Endothelial cell of umbilical vein (primary cell): ENCODE measurements at regions not wholly inside any gene's neighbourhood (a gene's known extent, or its start where the extent isn't known, plus 50 kb on each side); places are given as distances from the start of the nearest gene placed in this dataset.

Experiments used
- BruUV-seq: library from RNA; stranded (reverse); fragments of 400-500 nt; replicated peaks from 2 replicates; lab custom pipeline; 2021; lab: Mats Ljungman, UMichigan
- CTCF ChIA-PET: fragments of 300-600, 350-600 bp; sonication (Branson Sonifier 250); formaldehyde crosslinking; loops from one replicate; lab custom pipeline; 2021; ENCODE audit warnings: antibody characterized with exemption, inconsistent platforms; lab: Charles Lee
- POLR2A ChIA-PET: fragments of 300-600, 350-600 bp; sonication (Branson Sonifier 250); formaldehyde crosslinking; loops from one replicate; lab custom pipeline; 2021; ENCODE audit warnings: antibody characterized with exemption, inconsistent platforms; lab: Charles Lee
- DNase-seq: peaks from one replicate; pipeline ENCODE4 v3.0.0-alpha.2; 2011; ENCODE audit warnings: low read depth, low spot score
- FAIRE-seq: peaks from 2 replicates; lab custom pipeline; 2011; peaks lifted over from hg19 to GRCh38; lab: Jason Lieb, UNC
- H2AFZ ChIP-seq: 2 replicates; pipeline ENCODE4 v1.6.0; 2012; ENCODE audit warnings: low read depth, low read length, control low read depth, inconsistent platforms
- H3K27ac ChIP-seq: 2 replicates; pipeline ENCODE4 v1.5.1; 2011; ENCODE audit warnings: low read depth, mild to moderate bottlenecking, control low read depth, low read length, moderate library complexity; ENCODE audit not compliant: insufficient read depth
- H3K27me3 ChIP-seq, 2 experiments: 2 replicates each; pipeline versions ENCODE4 v1.6.0 to v1.6.1; 2011; ENCODE audit warnings: low read length in 2 of 2, mixed read lengths in 1 of 2; ENCODE audit not compliant: control insufficient read depth in 2 of 2, insufficient read depth in 2 of 2
- H3K36me3 ChIP-seq, 2 experiments: 2 replicates in 1 of 2; 3 replicates in 1 of 2; pipeline ENCODE4 v1.5.1; 2011; ENCODE audit warnings: low read length in 2 of 2, mild to moderate bottlenecking in 1 of 2, moderate library complexity in 1 of 2; ENCODE audit not compliant: control insufficient read depth in 2 of 2, insufficient read depth in 2 of 2; ENCODE audit errors: extremely low read depth in 1 of 2
- H3K4me1 ChIP-seq: 3 replicates; pipeline ENCODE4 v1.5.1; 2011; ENCODE audit warnings: mild to moderate bottlenecking, low read length; ENCODE audit not compliant: control insufficient read depth, insufficient read depth; ENCODE audit errors: extremely low read depth
- H3K4me2 ChIP-seq: 2 replicates; pipeline ENCODE4 v1.6.1; 2011; ENCODE audit warnings: low read length, control low read depth, mixed read lengths; ENCODE audit not compliant: insufficient read depth
- H3K4me3 ChIP-seq, 3 experiments: fragments of 200-600 bp in 1 of 3; sonication (generic), shearing (Covaris generic) in 1 of 3; replicated peaks in 1 of 3; 2 replicates each; pipeline ENCODE4 v1.5.1; 2011 to 2016; ENCODE audit warnings: control low read depth in 3 of 3, low read length in 3 of 3, mild to moderate bottlenecking in 2 of 3, inconsistent platforms in 1 of 3, low read depth in 1 of 3, moderate library complexity in 1 of 3; ENCODE audit not compliant: insufficient read depth in 1 of 3
- H3K79me2 ChIP-seq: 2 replicates; pipeline ENCODE4 v1.6.0; 2012; ENCODE audit warnings: low read length, inconsistent platforms; ENCODE audit not compliant: control insufficient read depth, insufficient read depth
- H3K9ac ChIP-seq: replicated peaks from 2 replicates; pipeline ENCODE3; 2011; ENCODE audit warnings: low read length, control low read depth; ENCODE audit not compliant: insufficient read depth; ENCODE audit errors: extremely low read depth
- H3K9me1 ChIP-seq: replicated peaks from 3 replicates; pipeline ENCODE4 v1.6.0; 2011; ENCODE audit warnings: mild to moderate bottlenecking, low read length; ENCODE audit not compliant: control insufficient read depth, insufficient read depth; ENCODE audit errors: extremely low read depth
- H3K9me3 ChIP-seq: replicated peaks from 2 replicates; pipeline ENCODE4 v1.5.1; 2012; ENCODE audit warnings: low read length, inconsistent platforms; ENCODE audit not compliant: control insufficient read depth, insufficient read depth
- H4K20me1 ChIP-seq: replicated peaks from 2 replicates; pipeline ENCODE3; 2011; ENCODE audit warnings: mild to moderate bottlenecking, low read length; ENCODE audit not compliant: control insufficient read depth, insufficient read depth; ENCODE audit errors: extremely low read depth
- CTCF ChIP-seq, 2 donors: IDR thresholded peaks; 1 replicate in 1 of 2; 2 replicates in 1 of 2; pipeline ENCODE4 v1.5.1; 2011; ENCODE audit warnings: low read length in 2 of 2, mild to moderate bottlenecking in 2 of 2, moderate library complexity in 2 of 2, control low read depth in 1 of 2, inconsistent platforms in 1 of 2, low read depth in 1 of 2; ENCODE audit not compliant: insufficient read depth in 1 of 2; ENCODE audit errors: extremely low read depth in 1 of 2
- EZH2 ChIP-seq: IDR thresholded peaks from 2 replicates; pipeline ENCODE4 v1.6.1; 2012; ENCODE audit warnings: borderline replicate concordance, low read depth, mild to moderate bottlenecking, moderate library complexity, low read length, inconsistent platforms; ENCODE audit not compliant: severe bottlenecking
- FOS ChIP-seq: IDR thresholded peaks from 2 replicates; pipeline ENCODE4 v1.6.1; 2011; ENCODE audit warnings: mild to moderate bottlenecking, low read length, moderate library complexity, borderline replicate concordance; ENCODE audit not compliant: insufficient read depth
- GATA2 ChIP-seq: IDR thresholded peaks from 2 replicates; pipeline ENCODE4 v1.7.0; 2011; ENCODE audit warnings: low read depth, mild to moderate bottlenecking, moderate library complexity, mixed read lengths, low read length; ENCODE audit not compliant: insufficient read length, insufficient read depth
- JUN ChIP-seq: IDR thresholded peaks from 2 replicates; pipeline ENCODE4 v1.6.1; 2011; ENCODE audit warnings: borderline replicate concordance, low read depth; ENCODE audit not compliant: insufficient read length, insufficient read depth
- MAX ChIP-seq: IDR thresholded peaks from 2 replicates; pipeline ENCODE4 v1.6.1; 2011; ENCODE audit not compliant: insufficient read depth, insufficient read length
- MYC ChIP-seq: IDR thresholded peaks from one replicate; pipeline ENCODE4 v1.6.1; 2011; ENCODE audit warnings: mild to moderate bottlenecking, low read depth, low read length
- POLR2A ChIP-seq: IDR thresholded peaks from 2 replicates; pipeline ENCODE4 v1.6.1; 2012; ENCODE audit warnings: low read depth, mild to moderate bottlenecking, control low read depth, low read length
- POLR2AphosphoS5 ChIP-seq: IDR thresholded peaks from 2 replicates; pipeline ENCODE4 v1.6.1; 2012; ENCODE audit warnings: low read depth, mild to moderate bottlenecking, control low read depth, low read length, moderate library complexity; ENCODE audit not compliant: insufficient read depth
- dilution Hi-C: fragments of 300-500 bp; cut with MboI; formaldehyde crosslinking; loops from one replicate; pipeline ENCODE4 v1.15.0; 2019; ENCODE audit warnings: low sequenced_read_pairs; ENCODE audit not compliant: extremely low pct_ligation_motif_present
- intact Hi-C: fragments of 100-400 bp; cut with micrococcal nuclease; formaldehyde crosslinking; loops from one replicate; pipeline ENCODE4 v1.10.0; 2022

GRCh38 chrX:42536286-42536685 lies 241.7 kb downstream of the PPP1R2C start:
- H3K9me1 ChIP-seq: no peaks in the 10 kb centered on the region
- dilution Hi-C loops: no loop called here
- no TSS peak for BruUV-seq
- FAIRE-seq: no peak
- H3K79me2 ChIP-seq: no peaks in the 10 kb centered on the region
- DNase-seq: no peak
- no peaks in the 10 kb centered on the region for H3K4me1 ChIP-seq
- no peak overlapping the region for H3K9ac ChIP-seq
- H3K4me2 ChIP-seq: no peak overlapping the region
- CTCF ChIA-PET: no interaction called here
- H2AFZ ChIP-seq: no peak overlapping the region
- H3K9me3 ChIP-seq: no peaks in the 10 kb centered on the region
- POLR2A ChIA-PET: no interaction called here
- TF ChIP-seq POLR2AphosphoS5: no peak
- no peaks in the 10 kb centered on the region for H3K27me3 ChIP-seq
- intact Hi-C loops: no loop called here
- H3K4me3 ChIP-seq: no peak overlapping the region
- no peak overlapping the region for H3K27ac ChIP-seq
- no peaks in the 10 kb centered on the region for H4K20me1 ChIP-seq
- H3K36me3 ChIP-seq: no peaks in the 10 kb centered on the region

- intact Hi-C loops (no loop called here), dilution Hi-C loops (no loop called here)
- H3K4me1 ChIP-seq: no peaks in the 10 kb centered on the region
- no peak overlapping the region for H2AFZ ChIP-seq
- TF ChIP-seq MAX: no peak
- TF ChIP-seq GATA2: no peak
- no peak for TF ChIP-seq FOS
- no peak for TF ChIP-seq EZH2
- TF ChIP-seq CTCF (IDR thresholded peaks at IDR 0.05; ENCODE audit: extremely low read depth in 1 of 2, insufficient read depth in 1 of 2, low read depth in 1 of 2, low read length in 2 of 2): no peak
- no peak for TF ChIP-seq MYC
- TF ChIP-seq POLR2A: no peak
- no peak for TF ChIP-seq POLR2AphosphoS5
- TF ChIP-seq JUN: no peak
- no peak overlapping the region for H3K27ac ChIP-seq
- no peaks in the 10 kb centered on the region for H3K27me3 ChIP-seq
- H3K9me3 ChIP-seq: no peaks in the 10 kb centered on the region
- H3K79me2 ChIP-seq: no peaks in the 10 kb centered on the region
- H3K4me2 ChIP-seq: no peak overlapping the region
- ChIA-PET POLR2A (no interaction called here), CTCF (no interaction called here)
- H3K4me3 ChIP-seq: no peak overlapping the region
- DNase-seq (no peak), FAIRE-seq (no peak)
- no peaks in the 10 kb centered on the region for H3K36me3 ChIP-seq
- H3K9ac ChIP-seq: no peak overlapping the region
- BruUV-seq: no TSS peak
- no peaks in the 10 kb centered on the region for H4K20me1 ChIP-seq
- H3K9me1 ChIP-seq: no peaks in the 10 kb centered on the region
Measured at GRCh38 chrX:42535233-42535632, 242.7 kb downstream of the PPP1R2C start.
